Coronary artery (tissue), 2 donors: ENCODE measurements at regions not wholly inside any gene's neighbourhood (a gene's known extent, or its start where the extent isn't known, plus 50 kb on each side); places are given as distances from the start of the nearest gene placed in this dataset.

Experiments used
- DNase-seq: peaks from one replicate; pipeline ENCODE4 v3.0.0-alpha.2; 2017; ENCODE audit warnings: low spot score
- H3K27ac ChIP-seq, 2 donors: fragments of 200-600 bp; sonication (generic); one replicate each; pipeline ENCODE4 v1.5.1; 2016 to 2019
- H3K4me3 ChIP-seq: fragments of 200-600 bp; sonication (generic); 2 replicates; pipeline ENCODE4 v1.5.1; 2016; ENCODE audit warnings: mild to moderate bottlenecking, moderate library complexity
- CTCF ChIP-seq: fragments of 200-600 bp; sonication (generic); IDR thresholded peaks from one replicate; pipeline ENCODE4 v1.5.1; 2019; ENCODE audit warnings: antibody characterized with exemption

GRCh38 chr6:3571836-3572235 lies 115.0 kb upstream of the SLC22A23 start:
- DNase-seq: no peak
- no peak for TF ChIP-seq CTCF
- no peak overlapping the region for H3K4me3 ChIP-seq
- peak overlapping the region; percentile 60 to 84 for H3K27ac ChIP-seq

DNA sequence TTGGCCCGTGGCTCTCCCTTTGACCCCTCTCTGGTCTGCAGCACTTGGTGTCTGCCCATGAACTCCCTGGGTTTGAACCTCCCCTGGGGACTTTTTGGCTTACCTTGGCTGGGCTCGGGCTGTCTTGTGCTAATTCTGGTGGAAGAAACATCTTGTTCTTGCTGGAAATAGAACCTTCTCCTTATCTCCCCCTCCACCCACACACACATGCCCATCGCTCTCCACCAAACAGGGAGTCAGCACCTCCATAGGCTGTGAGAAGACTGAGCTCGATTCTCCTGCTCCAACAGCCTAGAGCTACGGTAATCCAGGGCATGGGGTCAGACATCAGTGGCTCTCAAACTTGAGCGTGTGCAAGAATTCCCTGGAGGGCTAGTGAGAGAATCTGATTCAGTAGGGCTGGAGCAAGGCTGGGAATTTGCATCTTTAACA lies 114.4 kb upstream of the SLC22A23 start:
- TF ChIP-seq CTCF: no peak
- DNase-seq: peak; percentile 88
- H3K27ac ChIP-seq: peak overlapping the region; percentile 60 to 84
- peak overlapping the region; percentile 40 for H3K4me3 ChIP-seq

- no peak for TF ChIP-seq CTCF
- Histone ChIP-seq H3K27ac (peak overlapping the region in 1 of 2 donors; percentile 2), H3K4me3 (no peak overlapping the region)
- no peak for DNase-seq
Measured at GRCh38 chr6:3569816-3570215, 113.0 kb upstream of the SLC22A23 start.

- Histone ChIP-seq H3K27ac (no peak overlapping the region), H3K4me3 (no peak overlapping the region)
- no peak for TF ChIP-seq CTCF
- no peak for DNase-seq
Measured at GRCh38 chr6:3568396-3569082, 111.7 kb upstream of the SLC22A23 start.

GRCh38 chr6:3566812-3567211 lies 110.0 kb upstream of the SLC22A23 start:
- H3K4me3 ChIP-seq: no peak overlapping the region
- TF ChIP-seq CTCF: no peak
- H3K27ac ChIP-seq: no peak overlapping the region
- no peak for DNase-seq

DNA sequence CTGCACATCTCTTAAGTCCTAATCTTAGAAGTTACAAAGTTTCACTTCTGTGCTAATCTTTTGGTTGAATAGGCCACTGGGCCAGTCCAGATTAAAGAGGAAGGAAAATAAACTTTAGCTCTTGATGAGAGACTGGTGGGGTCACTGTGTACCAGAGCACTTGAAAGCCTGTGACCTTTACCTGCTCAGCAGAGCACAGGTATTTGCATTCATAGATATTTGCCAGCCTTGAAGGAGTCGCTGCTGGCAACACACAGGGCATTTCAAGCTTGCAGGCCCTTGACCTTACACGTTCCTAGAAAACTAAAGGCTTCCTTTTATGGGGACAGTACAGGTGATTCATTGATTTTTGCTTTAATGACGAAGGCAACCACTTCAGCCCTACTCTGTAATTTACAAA lies 108.4 kb upstream of the SLC22A23 start:
- TF ChIP-seq CTCF: no peak
- Histone ChIP-seq H3K4me3 (no peak overlapping the region), H3K27ac (no peak overlapping the region)
- DNase-seq: no peak

DNA sequence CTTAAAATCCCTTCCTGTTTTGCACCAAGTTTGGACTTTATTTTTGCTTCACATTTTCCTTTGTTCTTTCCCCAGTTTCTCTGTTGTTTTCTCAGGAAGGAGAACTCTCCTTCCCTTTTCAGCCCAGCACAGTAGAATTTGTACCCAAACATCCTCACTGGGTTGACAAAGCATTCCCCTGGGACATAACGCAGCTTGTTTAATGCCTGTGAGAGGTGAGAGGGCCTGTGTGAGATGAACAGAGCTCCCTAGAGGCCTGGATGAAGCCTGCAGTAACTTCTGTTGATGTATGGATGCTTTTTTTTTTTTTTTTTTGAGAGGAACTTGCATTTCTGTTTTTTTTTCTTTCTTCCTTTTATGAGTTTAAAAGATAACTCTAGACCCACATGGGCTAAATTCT lies 104.9 kb upstream of the SLC22A23 start:
- DNase-seq: no peak
- no peak for TF ChIP-seq CTCF
- H3K27ac ChIP-seq: no peak overlapping the region
- H3K4me3 ChIP-seq: no peak overlapping the region
